Left renal cortex interstitium (tissue), 4 donors: ENCODE measurements at regions not wholly inside any gene's neighbourhood (a gene's known extent, or its start where the extent isn't known, plus 50 kb on each side); places are given as distances from the start of the nearest gene placed in this dataset.
"Not testable (repeated sequence)": the region's sequence is repeated elsewhere in the genome, so short reads cannot be mapped to it uniquely, and the experiment has no call there.

ENCODE experiments used
- DNase-seq, 4 donors: peaks; one replicate each; pipeline ENCODE4 v3.0.0-alpha.2; 2013; ENCODE audit warnings: low read depth in 4 of 4, low spot score in 2 of 4, missing footprints in 1 of 4

GRCh38 chr7:152947686-152948085, 188.1 kb downstream of the ACTR3B start:
- no peak for DNase-seq

- DNase-seq: no peak
These were observed 189.7 kb downstream of the ACTR3B start for GRCh38 chr7:152949253-152949652.

GRCh38 chr7:152949790-152950189, 190.2 kb downstream of the ACTR3B start:
- no peak for DNase-seq

- DNase-seq: no peak
These were observed 196.5 kb downstream of the ACTR3B start for GRCh38 chr7:152956006-152956405.

- no peak for DNase-seq
These were observed 200.1 kb downstream of the ACTR3B start for GRCh38 chr7:152959610-152960009.

- not testable (repeated sequence) for DNase-seq
These were observed 202.2 kb downstream of the ACTR3B start for GRCh38 chr7:152961796-152962195.

GRCh38 chr7:152966189-152966588, 206.6 kb downstream of the ACTR3B start:
- no peak for DNase-seq

- DNase-seq: no peak
These were observed 208.4 kb downstream of the ACTR3B start for GRCh38 chr7:152967958-152968357.

GRCh38 chr7:152968514-152968913, 209.0 kb downstream of the ACTR3B start:
- DNase-seq: no peak

- no peak for DNase-seq
These were observed 209.8 kb downstream of the ACTR3B start for GRCh38 chr7:152969335-152969734.

GRCh38 chr7:152969839-152970238, 210.3 kb downstream of the ACTR3B start:
- no peak for DNase-seq

- DNase-seq: no peak
These were observed 210.9 kb downstream of the ACTR3B start for GRCh38 chr7:152970481-152970880.

- peak in 1 of 4 donors; percentile 8 for DNase-seq
These were observed 215.0 kb downstream of the ACTR3B start for GRCh38 chr7:152974577-152974976.

GRCh38 chr7:152975076-152975475, 215.5 kb downstream of the ACTR3B start:
- DNase-seq: peak in 2 of 4 donors; percentile 28 to 31

- no peak for DNase-seq
These were observed 219.8 kb downstream of the ACTR3B start for GRCh38 chr7:152979376-152979775.

GRCh38 chr7:152984421-152984820, 224.9 kb downstream of the ACTR3B start:
- no peak for DNase-seq

GRCh38 chr7:152986376-152986775, 226.8 kb downstream of the ACTR3B start:
- no peak for DNase-seq

GRCh38 chr7:152987656-152988055, 228.1 kb downstream of the ACTR3B start:
- no peak for DNase-seq

- no peak for DNase-seq
These were observed 230.4 kb downstream of the ACTR3B start for GRCh38 chr7:152989889-152990380.

GRCh38 chr7:152998420-152998819, 238.9 kb downstream of the ACTR3B start:
- DNase-seq: no peak

- DNase-seq: no peak
These were observed 242.6 kb downstream of the ACTR3B start for GRCh38 chr7:153002115-153002514.

- DNase-seq: no peak
These were observed 243.0 kb downstream of the ACTR3B start for GRCh38 chr7:153002572-153002971.

GRCh38 chr7:153004341-153004740, 244.8 kb downstream of the ACTR3B start:
- no peak for DNase-seq
